ENCODE measurements at regions not wholly inside any gene's neighbourhood (a gene's known extent, or its start where the extent isn't known, plus 50 kb on each side); places are given as distances from the start of the nearest gene placed in this dataset.

- TF ChIP-seq POLR2A (IDR thresholded peaks at IDR 0.05; ENCODE audit: low read depth) = no peak
- no peak for TF ChIP-seq EP300 (IDR thresholded peaks at IDR 0.05)
Measured at GRCh38 chr2:103152556-103152955, 390.7 kb downstream of the TMEM182 start.
